Activated CD8-positive, alpha-beta memory T cell treated with anti-CD3 and anti-CD28 coated beads for 1 hour (primary cell): ENCODE measurements at regions not wholly inside any gene's neighbourhood (a gene's known extent, or its start where the extent isn't known, plus 50 kb on each side); places are given as distances from the start of the nearest gene placed in this dataset.
"Not testable (repeated sequence)": the region's sequence is repeated elsewhere in the genome, so short reads cannot be mapped to it uniquely, and the experiment has no call there.

Experiments used
- DNase-seq, 2 donors: peaks; one replicate each; pipeline ENCODE4 v3.0.0-alpha.2; 2020; ENCODE audit warnings: low read depth in 1 of 2; ENCODE audit errors: extremely low read depth in 1 of 2

DNA sequence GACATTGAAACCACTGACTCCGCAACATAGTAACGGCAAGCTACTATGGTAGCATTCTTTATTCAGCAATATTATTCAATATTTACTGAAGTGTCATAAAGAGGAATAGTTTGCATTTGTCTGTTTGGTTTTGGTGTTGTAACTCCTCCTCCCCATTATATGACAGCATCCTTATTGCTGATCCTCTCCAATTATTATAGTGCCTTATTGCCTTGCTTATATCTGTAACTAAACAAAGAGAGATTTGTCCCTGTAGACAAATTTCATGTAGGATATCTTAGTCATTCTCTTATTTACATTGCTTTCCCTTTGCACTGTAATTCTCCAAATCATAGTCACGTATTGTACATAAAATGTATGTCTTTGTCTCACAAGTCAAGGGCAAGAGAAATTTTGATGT is 1041.2 kb upstream of the ZEB2 start:
- no peak for DNase-seq

DNA sequence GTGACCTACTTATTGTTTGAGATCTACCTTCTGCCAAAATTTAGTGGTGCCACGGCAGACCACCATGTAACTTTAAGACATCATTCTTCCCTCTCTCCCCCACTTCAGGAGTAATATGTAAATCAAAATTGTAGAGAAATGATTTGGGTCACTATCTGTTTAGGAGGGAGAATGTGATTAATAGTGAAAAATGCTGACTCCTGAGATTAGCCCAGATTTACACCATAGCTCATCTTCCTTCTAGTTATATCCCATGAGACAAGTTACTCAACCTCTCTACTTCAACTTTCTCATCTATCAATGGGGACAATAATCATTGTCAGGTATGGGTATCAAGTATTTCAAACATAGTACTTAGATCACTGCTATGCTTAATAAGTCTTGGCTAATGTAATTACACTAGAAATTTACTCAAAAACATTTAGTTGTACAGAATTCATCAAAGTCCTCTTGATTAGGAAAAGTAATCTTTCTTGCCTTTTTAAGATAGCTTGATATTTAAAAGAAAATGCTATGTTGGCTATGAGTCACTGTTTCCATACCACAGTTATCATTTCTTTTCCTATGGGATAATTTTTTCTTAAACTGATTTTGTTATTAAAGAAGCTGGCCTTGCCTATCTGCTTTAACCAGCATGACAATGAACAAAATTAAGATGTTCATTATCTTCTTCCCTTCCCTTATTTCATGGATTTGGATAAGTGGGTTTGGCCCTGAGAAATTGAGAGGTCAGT is 1038.9 kb upstream of the ZEB2 start:
- no peak for DNase-seq

DNA sequence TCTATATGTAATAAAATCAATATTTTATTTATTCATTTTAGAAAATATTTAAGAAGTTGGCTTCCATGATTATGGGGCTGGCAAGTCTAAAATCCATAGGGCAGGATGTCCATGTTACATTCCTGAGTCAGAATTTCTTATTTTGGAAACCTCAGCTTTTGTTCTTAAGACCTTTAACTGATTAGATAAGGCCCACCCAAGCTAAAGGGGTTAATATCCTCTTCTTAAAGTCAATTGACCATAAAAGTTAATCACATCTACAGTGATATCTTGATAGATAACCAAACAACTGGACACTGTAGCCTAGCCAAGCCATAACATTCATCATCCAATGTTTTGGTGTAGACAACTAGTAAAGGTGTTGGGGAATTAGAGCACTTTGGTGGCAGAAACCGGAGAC is 1035.4 kb upstream of the ZEB2 start:
- DNase-seq: no peak

DNA sequence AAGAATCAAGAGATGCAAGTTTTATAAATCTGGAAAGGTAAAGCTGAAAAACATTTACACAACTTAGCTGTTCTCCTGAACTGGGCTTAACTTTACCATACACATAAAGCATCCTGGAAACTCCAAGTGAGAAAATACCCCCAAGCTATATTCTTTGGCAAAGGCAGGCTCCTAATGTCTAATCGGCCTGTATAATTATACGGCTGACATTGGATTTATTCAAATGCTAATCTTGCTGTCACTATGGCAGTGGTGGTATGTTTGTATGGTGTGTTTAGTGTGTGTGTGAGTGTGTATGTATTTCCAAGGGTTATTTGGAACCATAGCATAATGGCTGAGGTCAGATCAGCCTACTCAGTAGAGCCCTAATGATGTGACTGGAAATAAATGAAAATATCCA is 1031.8 kb upstream of the ZEB2 start:
- DNase-seq: no peak

DNA sequence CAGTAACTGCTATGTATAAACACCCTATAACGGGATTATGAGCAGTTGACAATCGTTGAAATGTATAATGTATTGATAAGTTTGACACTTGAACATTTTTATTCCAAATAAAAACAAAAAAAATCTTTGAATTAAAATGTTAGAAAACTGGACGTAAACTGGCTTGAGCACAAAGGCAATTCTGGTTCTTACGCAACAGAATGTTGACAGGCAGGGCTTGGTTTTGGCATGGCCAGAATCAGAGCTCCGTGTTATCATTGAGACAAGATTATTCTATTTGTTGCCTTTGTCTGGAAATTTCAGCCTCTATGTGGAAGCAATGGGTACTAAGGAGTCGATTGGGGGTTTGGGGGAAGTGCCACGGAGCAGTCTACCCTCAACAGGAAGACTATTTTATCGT is 1028.6 kb upstream of the ZEB2 start:
- DNase-seq: no peak

DNA sequence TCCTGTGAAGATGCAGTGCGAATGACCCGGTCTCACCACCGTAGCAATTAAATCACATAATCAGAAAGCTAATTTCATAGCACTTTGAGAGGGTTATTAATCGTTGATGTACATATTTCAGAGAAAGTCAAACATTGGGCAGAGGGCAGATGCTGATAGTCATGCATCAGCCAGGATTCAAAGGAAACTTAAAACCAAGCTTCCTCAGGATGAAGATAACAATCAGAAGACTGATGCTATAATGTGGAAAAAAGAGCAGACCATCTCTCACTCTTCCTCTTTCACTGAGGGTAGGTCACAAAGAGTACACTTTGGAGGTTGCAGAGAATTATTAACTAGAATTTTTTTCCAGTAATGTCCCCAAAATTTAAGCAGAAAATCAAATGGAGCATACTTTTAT is 1027.7 kb upstream of the ZEB2 start:
- no peak for DNase-seq

DNA sequence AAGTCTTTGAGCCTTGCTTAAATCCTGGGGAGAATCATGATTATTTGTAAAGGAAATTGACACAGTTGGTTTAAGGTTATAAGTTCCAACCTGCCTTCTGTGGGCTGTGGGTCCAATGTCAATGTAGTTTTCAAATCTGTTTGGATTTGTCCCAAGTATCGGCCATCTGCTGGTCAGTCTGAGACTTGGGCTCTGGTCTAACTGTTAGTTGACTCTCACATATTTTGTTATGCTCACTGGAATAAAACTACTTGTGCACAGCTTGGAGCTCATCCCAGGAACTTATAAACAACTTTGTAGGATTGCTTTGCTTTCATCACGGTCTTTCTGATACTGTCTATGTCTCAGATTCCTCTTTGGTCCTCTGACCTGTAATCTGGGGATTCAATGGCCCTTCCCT is 1026.2 kb upstream of the ZEB2 start:
- no peak for DNase-seq

DNA sequence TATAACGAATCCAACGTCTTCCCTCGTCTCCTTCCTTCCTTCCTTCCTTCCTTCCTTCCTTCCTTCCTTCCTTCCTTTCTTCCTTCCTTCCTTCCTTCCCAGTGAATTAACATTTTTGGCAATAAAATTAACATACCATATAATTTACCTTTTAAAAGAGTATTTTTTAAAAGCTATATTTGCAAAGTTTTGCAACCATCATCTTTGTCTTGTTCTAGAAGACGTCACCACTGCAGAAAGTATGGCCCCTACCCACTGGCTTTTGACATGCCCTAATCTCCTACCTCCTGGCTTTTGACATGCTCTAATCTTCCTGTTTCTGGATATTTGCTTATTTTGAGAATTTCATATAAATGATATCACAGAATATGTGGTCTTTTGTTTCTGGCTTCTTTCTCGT is 1023.9 kb upstream of the ZEB2 start:
- no peak for DNase-seq

DNA sequence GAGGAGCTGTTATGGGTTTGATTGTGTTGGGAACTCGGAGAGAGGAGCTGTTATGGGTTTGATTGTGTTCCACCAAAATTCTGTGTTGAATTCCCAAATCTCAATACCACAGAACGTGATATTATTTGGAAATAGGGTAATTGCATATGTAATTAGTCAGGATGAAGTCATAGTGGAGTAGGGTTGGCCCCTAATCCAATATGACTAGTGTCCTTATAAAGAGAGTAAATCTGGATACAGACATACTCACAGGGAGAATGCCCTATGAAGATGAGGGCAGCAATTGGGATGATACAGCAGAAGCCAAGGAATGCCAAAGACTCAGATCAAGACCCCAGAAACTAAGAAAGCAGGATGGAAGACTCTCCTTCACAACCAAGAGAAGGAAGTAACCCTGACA is 1023.2 kb upstream of the ZEB2 start:
- no peak for DNase-seq

DNA sequence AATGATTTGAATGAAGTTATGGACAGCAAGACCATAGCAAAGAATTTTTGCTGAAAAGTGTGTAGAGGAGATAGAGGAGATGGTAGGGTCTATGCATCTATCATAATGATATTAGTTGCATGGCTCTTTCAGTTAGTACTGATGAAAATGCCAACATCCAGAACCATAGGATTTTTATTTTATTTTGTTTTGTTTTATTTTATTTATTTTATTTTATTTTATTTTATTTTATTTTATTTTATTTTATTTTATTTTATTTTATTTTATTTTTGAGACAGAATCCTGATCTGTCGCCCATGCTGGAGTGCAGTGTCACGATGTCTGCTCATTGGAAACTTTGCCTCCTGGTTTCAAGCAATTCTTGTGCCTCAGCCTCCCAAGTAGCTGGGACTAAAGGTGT is 1021.1 kb upstream of the ZEB2 start:
- no peak for DNase-seq

DNA sequence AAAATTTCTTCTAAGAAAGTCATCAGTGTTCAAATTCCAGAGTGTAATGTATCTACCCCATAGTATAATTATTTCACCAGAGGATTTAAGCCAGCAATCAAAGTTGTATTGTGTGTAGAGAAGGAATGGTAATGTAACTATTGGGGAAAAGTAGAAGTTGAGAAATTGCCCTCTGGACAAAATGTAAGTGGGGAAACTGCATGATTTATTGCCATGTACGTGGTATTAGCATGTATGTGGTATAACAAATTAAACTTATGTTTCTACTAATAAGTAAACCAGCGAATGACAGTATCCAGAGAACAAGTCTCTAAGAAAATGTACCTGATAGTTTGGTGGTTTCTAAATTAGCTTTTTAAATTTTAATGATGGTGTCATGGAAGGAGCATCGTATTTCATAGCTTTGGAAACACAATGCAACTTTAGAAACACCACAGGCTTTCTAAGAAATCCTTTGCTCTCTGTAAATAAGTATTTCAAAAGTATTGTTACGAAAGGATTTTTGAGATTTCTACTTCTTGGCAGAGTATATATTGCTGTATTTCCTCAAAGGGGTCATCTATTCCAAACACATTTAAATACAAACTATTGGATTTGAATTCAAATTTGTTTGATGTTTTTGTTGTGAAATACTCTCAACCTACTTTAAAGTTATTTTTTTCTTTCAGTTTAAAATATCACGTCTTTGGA is 1018.9 kb upstream of the ZEB2 start:
- DNase-seq: no peak

DNA sequence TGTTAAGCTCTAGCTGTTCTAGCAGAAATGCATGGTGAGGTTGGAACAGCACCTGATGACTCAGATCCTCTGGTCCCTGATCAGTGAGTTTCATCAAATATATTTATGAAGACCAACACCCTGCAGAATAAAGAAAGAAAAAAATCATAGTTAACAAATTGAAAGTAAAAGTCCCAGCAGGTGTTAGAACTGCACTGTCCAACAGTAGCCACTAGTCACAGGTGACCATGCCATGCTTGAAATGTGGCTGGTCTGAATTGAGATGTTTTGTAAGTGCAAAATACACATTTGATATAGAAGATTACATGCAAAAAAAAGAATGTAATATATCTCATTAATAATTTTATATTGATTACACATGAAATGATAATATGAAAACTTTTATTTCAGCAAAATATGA is 1010.7 kb upstream of the ZEB2 start:
- no peak for DNase-seq

DNA sequence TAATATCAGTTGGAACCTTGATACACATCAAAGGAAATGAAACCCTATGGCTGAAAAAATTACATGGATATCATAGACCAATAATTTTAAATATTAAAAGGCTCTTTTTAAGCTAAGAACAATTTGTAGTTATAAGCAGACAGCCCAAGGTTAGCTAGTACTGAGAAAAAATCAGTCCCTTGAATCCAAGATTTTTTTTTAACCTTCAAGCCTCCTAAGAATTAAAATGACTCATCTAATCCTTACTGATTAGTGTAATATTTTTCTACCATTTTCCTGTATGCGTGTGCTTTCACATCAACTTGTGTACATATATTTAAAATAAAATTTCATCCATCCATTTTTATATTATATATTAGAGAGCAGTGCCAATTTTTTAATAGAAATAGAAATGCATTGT is 1004.9 kb upstream of the ZEB2 start:
- DNase-seq: no peak

DNA sequence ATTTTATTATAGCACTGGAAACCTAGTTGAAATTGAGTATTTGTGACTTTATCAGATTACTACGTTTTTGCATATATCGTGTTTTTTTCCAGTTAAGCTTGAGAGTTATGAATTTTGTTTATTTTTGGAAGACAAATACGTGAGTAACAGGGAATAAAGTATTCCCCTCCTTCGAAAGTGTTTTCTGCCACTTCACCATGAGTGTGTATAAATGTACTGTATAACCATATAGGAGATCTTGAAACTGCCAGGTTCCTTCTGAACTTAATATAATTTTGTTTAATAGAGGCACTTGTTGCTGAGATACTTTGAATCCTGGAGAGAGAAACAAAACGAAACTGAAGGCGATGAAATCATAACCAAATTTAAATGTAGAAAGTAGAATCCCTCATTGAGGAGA is 1004.4 kb upstream of the ZEB2 start:
- DNase-seq: no peak

DNA sequence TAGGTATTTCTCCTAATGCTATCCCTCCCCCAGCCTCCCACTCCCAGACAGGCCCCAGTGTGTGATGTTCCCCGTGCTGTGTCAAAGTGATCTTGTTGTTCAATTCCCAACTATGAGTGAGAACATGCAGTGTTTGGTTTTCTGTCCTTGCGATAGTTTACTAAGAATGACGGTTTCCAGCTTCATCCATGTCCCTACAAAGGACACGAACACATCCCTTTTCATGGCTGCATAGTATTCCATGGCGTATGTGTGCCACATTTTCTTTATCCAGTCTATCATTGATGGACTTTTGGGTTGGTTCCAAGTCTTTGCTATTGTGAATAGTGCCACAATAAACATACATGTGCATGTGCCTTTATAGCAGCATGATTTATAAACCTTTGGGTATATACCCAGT is 999.3 kb upstream of the ZEB2 start:
- not testable (repeated sequence) for DNase-seq

DNA sequence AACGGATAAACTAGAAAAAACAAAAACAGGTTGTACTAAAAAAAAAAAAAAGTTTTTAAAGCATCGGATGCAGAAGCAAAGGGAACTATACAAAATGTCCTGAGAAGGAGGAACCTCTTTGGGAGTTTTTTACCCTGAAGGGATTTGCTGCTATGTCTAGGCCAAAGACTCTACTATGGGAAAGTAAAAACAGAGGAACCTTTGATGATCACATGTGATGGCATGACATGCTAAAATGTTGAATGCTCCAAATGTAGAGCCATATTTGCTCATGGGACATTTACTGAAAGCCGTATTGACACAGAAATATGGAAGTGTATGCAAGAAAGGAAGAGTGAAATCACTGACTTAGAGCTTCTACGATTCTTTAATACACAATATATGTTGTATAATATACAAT is 992.0 kb upstream of the ZEB2 start:
- DNase-seq: no peak

DNA sequence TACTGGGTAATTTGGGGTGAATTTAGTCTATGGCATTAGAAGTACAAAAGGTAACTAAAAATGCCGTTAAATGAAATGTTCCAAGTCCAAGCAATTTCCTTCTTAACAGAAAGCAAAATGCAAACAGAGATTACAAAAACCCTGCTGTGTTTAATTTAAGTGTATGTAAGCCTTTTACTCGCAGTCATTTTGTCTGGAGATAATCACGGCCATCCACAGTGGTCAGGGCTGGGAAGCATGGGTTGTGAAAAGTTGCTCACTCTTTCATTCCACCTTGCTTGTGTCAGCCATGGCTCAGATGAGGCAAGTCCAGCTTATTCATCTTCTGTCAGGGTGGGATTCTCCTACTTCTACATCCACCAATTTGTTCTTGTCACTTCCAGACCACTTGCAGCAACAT is 983.6 kb upstream of the ZEB2 start:
- no peak for DNase-seq

DNA sequence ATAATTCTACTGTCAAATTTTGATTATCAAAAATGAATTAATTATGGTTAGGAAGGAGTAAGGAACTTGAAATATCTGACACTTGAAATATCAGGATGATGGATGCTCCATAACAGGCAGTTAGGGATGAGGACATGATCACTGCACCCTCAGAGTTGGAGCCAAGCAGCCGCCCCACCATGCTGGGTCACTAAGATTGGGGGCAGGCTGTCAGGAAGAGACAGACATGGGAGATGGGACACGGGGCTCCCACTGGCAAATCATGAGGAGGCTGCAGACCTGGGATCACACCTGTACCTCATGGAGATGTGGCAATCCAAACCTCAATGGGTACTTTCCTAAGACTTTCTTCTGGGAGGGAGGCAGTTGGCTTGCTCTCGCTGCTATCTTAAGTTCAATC is 982.0 kb upstream of the ZEB2 start:
- no peak for DNase-seq

DNA sequence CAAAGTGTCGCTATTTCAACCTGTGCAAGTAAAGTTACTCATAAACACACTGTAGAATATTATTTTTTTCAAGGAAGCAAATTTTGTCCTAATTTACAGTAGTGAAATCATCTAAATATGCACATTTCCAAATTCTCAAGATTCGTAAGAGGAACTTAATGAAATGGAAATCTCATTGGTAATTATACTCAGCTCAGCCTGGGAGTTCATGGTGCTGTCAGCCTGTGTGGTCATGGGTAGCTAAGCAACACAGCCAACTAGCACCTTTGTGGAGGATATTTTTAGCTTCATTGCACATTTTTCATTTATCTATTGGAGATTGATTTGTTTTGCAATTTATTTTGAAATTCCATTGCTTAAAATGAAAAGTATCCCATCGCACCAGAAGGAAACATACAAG is 975.7 kb upstream of the ZEB2 start:
- no peak for DNase-seq

DNA sequence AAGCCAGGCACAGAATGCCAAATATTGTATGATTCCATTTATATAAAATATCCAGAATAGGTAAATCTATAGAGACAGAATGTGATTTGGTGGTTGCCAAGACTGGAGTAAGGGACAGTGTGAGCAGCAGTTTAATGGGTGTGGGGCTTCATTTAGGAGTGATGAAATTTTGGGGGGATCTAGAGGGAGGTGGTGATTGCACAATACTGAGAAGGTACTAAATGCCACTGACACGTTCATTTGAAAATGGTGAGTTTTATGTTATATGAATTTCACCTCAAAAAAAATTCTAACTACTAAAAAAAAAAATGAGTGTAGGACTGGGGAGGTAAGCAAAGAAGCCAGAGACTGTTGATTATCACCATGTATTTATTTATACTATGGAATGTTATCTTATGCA is 974.5 kb upstream of the ZEB2 start:
- DNase-seq: no peak

DNA sequence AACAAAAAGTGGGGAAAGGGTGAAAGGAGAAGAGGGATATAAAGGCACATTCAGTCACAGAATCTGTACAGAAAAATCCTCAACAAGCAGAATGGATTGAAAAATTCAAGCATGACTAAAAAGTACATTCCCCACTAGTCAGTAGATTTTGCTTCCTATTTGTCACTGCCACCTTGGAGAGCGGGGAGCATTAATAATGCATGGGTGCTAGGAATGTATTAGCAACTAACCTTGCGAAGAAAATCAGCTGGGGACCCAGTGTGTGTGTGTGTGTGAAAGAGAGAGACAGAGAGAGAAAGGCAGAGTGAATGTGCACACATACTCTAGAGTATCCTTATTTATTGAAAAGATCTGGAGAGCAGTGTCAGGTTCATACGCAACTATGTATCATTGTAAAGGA is 968.7 kb upstream of the ZEB2 start:
- no peak for DNase-seq

DNA sequence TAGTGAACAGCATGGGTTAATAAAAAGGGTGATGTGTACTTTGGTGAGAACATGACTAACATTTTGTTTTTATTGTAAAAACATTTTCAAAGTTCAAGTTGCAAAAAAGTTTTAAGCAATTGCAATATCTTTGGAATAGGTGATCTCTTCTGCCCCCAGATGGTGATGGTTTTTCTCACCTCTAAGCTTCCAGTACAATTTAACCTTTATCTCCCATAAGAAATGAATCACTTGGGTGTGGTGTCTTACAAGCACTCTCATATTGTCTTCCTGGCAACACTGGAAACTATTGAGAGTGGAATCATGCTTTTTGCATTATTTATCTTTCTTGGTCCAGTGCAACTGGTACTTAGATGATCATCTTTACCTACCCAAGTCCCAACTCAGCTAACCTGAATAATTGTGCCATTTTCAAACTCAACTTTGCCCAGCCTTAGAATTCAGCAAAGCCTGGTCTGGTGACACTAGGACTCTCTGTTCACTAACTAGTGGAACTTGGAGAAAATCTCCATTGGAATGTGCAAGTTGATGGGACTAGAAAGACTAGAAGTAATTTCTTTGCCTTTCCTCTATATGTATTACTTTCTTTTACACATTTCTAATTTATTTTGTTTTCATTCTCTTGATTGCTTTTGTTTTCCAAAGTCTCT is 964.7 kb upstream of the ZEB2 start:
- DNase-seq: no peak
